HG02571 (cell line): ENCODE measurements at regions not wholly inside any gene's neighbourhood (a gene's known extent, or its start where the extent isn't known, plus 50 kb on each side); places are given as distances from the start of the nearest gene placed in this dataset.

ENCODE experiments used
- ATAC-seq: cut with Tn5 transposase; IDR thresholded peaks from one replicate; pipeline ENCODE4 v1.9.1; 2021; ENCODE audit warnings: mild to moderate bottlenecking, moderate library complexity; ENCODE audit not compliant: unreplicated experiment

DNA sequence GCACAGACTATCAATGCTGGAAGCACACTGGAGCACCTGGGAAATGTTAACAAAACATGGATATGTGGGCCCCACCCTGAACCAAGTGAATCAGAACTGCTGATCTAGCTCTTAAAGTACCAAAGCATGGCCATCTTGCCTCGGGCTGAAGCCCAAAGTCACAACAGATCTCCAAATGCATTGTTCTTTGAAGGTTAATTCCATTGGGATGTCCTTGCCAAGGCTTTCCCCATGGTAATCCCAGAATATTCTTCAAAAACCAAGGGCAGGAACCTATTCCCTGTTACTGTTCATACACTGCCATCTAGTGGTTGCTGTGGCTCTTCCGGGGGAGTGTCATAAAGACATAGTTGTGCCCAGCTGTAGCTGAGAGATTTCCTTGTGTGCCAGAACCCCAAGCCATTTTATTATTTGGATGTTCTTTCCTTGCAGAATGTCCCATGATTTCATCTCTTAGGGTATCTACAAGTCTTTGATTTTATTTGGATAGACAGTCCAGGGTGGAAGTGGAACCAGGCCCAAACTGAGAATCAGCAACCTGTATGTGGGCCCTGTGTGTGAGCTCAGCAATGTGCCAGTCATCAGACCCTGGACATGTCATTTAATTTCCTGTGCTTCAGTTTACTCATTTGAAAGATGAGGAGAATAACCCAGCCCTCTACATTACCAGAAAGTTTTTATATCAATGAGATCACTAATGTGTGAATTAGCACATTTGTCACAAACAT, 290.0 kb downstream of the ACTL7B start:
- no peak for ATAC-seq

DNA sequence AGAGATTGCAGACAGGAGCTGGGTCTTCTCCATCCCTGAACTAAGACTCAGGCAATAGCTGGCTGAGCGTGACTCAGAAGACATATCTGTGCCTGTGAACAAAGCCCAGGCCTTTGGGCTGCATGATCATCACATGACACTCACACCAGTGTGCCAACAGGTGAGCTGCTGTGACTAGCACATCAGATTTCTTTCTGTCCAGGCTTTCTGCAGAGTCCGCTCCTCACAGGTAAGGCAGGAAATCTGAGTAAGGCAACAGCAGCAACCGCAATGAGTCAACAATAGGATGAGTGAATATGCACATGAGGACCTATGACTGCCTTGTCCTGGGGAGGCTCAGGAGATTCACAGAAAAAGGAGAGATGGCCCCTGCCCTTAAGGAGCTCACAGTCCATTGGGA, 293.6 kb downstream of the ACTL7B start:
- ATAC-seq, result no peak

DNA sequence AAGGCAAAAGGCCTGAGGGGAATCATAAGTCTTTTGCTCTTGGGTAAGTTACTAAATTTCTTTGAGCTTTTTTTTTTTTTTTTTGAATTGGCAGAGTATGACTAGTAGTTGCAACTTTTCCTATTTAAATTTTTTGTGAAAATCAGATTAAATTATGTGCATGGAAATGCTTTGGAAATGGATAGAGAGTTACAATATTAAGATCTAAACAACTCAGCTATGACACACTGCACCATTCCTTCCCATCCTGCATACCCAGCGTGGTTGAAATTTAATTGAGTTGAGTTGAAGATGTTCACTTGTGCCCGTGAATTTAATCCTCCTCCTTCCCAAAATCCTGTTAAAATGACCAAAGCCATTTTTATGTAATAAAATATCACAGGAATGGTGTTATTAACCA, 296.4 kb downstream of the ACTL7B start:
- ATAC-seq, result no peak

DNA sequence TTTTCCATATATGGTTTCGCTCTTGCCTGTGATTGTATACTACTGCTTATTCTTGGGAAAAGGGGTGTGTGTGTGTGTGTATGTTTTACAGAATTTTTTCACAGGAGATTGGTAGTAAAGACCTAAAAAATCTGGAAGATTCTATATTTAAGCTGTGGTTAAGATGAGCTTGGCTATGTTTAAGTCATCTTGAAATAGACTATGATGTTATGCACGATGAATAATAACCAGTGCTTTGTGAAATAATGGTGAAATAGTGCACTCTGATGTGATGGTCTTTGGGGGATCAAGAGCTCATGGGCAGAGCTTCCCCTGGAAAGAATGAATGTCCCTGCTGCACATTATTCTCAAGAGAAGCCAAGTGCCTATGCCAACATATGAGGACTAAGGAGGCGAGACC, 301.0 kb downstream of the ACTL7B start:
- ATAC-seq, result no peak

DNA sequence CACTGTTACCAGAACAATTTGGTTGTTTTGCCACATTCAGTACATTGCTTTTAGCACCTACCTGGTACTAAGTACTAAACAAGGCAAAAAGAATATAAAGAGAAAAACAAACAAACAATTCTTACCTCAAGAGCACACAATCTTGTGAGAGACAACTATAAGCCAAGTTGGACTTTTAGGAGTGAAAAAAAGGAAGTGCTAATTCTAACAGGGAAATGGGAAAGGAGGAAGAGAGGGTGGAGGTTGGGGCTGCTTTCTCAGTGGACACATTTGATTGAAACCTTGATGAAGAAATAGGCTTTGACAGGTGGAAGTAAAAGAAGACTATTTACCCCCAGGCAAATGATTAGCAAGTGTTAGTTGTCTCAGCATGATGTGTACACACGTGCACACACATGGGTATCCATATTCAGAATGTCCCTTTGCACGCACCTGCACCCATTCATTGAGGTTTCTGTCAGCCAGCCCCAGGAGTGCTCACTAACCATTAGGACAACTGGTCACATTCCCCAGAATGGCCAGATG, 302.6 kb downstream of the ACTL7B start:
- no peak for ATAC-seq

DNA sequence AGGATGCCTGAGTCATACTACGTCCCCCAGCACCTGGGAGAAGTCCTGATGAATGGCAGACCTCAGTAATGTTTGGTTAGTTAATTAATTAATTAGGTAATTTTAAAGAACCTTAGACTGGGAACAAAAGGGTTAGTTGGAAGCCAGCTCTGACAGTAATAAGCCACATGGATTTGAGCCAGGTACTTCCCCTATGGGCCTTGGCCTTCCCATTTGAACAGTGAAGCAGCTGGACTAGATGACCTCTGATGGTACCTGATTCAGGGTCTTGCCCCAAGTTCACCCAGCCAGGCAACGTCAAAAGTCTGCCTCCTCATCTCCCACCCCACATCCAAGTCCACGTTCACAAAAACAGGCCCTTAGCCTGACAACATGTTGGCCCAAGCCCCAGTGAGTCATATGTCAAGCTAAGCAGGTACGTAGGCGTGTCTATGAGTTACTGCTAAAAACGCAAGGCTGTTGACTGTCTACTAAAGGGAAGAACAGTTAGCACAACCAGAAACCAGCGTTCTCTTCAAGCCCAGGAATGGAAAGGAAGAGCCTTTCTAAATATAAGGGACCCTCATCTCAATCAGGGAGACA, 303.2 kb downstream of the ACTL7B start:
- no peak for ATAC-seq

DNA sequence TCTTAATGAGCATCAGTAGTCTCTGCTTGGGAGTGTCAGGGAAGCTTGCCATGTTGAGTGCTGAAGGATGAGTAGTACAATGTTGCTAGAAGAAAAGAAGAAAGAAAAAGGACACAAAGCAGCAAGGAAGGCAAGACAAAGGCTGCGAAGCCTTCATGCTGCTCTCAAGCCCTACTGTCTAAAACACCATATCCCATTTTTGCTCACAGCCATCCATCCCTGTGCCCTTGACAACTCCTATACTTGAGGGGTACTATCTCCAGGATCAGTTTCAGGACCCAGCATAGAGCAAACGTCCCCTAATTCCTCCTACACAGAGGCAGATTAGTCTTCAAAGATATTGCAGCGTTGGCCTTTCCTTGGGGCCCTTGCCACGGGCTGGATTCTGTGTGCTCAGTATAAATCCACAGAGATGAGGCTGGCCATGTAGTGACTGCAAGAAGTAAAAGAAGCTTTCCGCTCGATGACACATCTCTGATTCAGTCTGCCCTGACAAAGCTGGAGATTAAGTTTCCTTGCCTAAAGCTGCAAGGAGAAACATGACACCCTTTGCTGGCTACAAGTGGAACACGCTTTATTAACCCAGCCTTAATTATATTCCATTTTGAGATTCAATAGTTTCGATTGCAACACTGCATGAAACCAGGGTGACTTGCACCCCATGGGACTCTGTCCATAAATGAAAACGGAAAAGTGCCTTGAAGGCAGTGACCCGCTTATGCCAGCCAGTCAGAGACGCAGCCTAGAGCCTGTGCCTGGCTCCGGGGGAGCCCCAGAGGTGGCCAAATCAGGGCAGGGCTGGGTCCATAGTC, 304.6 kb downstream of the ACTL7B start:
- no peak for ATAC-seq

DNA sequence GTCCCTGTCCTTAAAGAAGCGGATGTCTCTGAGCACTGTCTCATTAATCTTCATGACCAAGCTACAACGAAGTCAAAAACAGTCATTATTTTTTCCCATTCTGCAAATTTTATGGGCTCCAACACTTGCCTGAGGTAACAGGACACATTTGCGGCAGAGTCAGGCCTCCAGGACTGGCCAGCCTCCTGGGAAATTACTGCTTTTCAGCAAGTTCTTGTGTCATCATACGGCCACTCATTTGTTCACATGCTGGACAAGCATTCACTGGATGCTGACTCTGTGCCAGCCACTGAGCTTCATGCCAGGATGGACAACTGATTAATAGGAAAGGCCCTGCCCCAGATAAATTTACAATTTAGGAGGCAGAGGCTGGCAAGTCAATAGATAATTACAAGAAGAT, 305.7 kb downstream of the ACTL7B start:
- no peak for ATAC-seq

DNA sequence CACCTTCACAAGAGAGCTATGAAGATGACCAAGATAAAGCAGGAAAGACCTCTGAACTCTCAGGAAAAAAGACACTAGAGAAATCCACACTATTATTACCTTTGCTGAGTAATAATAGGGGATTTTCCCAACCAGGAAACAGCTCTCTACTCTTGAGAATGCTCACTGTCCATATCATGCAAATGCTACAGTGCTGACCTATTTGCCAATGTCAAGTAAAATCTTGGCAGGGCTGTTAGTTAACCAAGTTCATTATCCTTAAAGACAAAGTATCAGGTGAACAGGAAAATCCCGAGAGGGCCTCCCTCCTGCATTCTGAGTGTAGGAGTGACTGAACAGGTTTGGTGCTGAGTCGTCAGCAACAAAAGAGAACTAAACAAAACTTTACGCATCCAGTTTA, 306.6 kb downstream of the ACTL7B start:
- ATAC-seq, result no peak

DNA sequence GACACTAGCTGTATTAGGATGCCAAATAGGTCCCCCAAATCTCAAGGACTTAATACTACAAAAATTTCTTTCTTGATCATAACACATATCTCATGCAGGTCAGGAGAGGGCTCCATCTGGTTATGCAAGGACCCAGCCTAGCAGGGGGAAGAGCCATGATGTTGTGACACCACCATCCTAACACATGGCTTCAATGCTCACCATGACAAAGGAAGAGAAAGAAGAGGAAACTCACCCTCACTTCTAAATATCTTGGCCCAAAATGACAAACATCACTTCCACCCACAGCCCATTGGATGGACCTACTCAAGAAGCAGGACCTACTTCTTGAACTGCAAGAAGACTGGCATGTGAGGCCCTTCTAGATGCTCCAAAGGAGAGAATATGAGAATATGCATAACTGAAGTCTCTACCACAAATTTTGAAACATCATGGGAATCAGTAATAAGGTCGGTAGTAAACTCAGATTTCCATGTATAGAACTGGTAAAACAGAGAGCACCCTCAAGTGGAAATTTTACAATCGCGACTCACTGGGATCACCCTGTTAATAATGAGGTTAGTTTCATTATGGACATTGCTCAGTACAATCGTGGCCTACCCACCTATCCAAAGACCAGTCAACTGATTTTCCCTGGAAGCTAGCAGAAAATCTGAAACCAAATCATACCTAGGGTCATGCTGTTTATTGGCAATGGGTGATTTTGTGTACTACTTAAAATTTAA, 308.2 kb downstream of the ACTL7B start:
- ATAC-seq, result no peak

DNA sequence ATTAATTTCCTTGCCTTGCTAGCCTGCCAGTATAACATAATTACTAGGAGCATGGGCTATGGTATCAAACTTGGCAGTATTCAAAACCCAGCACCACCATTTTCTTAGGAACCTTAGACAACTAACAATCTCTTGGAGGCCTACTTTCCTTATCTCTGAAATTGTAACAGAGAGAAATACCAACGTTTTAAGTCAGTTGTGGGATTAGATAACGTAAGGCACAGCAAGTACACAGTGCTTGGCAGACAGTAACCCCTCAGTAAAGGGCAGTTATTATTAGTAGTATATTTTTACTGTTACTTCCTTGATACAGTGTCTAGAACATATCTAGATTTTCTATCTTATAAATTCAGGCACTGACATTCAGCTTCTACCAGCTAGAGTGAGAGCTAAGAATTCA, 309.6 kb downstream of the ACTL7B start:
- no peak for ATAC-seq

DNA sequence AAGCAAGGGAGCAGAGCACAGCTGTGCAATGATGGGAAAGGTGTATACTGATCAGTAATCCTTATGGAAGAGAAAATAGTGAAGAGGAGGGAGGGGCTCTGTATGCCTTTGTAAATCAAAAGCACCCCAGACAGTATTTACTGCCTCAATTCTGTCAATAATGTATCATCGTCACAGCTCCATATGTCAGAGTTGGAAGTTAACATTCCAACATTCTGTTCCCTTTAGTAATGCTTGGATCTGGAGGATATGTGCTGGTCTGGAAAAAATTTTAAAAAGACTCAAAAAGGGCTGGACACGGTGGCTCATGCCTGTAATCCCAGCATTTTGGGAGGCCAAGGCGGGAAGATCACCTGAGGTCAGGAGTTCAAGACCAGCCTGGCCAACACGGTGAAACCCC, 310.4 kb downstream of the ACTL7B start:
- no peak for ATAC-seq

DNA sequence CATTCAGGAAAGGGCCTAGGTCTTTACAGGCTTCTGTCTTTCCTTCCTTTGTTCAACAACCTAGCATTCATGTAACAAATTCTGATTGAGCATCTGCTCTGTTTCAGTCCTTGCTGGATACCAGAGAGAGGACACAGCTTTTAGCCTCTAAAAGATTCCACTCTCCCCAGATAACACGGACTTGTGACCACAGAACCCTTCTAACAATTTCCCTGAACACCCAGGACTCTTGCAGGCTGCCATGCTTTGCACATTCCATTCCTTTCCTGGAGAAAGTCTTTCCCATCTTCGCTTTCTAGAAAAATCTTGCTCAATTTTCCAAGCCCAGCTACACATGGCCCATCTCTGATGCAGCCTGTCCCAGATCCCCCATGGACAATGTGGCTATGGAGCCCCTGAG, 310.9 kb downstream of the ACTL7B start:
- no peak for ATAC-seq

DNA sequence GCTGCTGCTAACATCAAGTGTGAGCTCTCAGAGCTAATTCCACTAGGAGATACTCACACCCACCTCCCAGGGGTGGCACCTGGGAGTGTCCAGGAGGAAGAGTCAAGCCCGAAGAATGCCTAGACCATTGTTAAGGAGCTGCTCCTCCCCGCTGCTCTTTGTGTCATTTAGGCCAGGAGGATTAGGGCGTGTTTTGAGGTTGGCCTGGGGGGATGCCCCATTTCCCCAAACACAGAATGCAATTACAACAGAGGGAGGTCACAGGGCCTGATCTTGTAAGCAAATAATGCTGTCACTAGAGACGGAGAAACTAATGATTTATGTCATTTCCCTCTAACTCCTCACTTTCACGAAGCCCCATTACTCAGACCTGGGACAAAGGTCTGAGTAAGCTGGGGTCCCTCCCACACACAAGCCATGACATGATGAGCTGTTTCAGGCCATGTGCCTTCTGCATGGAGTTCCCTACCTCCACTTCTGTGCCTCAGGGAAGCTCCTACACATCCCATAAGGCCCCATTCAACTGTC, 312.5 kb downstream of the ACTL7B start:
- no peak for ATAC-seq

DNA sequence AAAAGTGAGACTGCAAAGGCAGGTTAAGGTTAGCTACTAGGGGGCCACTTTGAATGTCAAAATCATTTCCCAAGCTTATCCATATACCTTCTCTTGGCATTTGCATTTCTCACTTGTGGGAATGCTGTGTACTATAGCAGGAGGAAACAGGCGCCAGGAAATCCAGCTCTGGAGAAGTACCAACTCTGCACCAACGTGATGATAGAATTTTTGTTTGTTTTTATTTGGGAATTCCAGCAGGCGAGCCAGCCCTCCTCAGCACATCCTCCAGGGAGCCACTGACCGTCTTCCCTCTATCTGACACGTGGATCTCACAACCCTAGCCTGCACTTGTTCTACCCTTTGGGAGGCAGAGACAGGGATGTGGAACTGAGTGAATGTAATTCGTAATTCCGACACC, 318.0 kb downstream of the ACTL7B start:
- no peak for ATAC-seq

DNA sequence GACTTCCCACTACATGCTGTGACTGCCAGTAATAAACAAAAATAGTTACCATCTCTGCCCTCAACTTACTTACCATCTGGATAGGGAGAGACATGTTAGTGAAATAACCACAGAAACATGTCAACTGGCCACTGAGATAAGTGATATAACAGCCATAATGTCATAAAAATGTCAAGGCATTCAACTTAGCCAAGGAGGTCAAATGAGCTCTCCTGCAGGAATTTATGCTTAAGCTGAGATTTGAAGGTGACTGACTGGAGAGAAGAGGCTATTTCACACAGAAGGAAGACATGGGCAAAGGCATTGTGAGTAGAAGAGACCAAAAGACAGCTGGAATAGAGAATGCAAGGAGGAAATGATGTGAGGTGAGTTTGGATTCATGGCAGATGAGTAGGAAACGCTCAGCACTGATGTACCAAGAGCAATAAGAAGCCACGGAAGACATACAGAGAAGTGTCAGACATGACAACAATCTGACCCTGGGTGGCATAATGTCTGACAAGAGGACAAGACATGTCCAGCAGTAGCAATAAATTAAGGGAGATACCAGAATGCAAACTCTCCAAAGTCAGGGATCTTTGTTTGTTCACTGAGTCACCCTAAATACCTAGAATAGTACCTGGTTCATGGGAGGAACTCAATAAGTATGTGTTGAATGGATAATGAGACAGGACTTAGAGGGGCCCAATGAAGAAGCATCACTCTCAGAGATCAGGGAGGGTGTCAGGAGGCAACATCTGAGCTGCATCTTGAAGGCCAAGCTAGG, 318.8 kb downstream of the ACTL7B start:
- ATAC-seq, result no peak

DNA sequence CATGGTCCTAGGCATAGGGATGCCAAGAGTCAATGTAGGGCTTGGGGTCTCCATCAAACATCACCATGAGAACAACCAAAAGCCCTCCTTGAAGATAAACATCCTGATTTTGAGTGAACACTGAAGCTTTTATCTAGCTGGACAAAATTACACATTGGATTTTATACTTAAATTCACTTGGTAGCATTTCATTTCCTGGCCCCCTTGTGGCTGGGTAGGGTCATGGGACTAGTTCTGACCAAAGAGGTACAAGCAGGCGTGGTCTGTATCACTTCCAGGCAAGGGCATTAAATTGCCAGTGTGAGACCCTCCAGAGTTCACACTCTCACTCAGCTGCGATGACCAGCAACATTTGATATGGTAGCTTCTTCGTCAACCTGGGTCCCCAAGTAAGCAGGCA, 320.3 kb downstream of the ACTL7B start:
- no peak for ATAC-seq

DNA sequence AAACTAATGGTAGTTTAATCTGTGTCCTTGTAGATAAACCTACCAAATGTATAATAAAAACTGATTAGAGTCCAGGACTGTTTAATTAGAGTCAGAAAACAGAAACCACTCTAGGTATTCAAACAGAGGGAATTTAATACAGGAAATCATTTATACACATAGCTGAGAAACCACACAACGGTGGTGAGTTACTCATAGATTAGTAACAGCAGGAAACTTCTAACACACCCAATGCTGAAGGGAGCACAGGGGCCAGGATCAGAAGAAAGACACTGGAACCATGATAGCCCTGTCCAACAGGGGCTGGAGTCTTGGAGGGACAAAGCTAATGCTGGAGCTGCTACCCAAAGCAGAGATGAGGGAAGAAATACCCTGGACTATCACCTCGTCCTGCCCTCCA, 321.0 kb downstream of the ACTL7B start:
- ATAC-seq, result no peak

DNA sequence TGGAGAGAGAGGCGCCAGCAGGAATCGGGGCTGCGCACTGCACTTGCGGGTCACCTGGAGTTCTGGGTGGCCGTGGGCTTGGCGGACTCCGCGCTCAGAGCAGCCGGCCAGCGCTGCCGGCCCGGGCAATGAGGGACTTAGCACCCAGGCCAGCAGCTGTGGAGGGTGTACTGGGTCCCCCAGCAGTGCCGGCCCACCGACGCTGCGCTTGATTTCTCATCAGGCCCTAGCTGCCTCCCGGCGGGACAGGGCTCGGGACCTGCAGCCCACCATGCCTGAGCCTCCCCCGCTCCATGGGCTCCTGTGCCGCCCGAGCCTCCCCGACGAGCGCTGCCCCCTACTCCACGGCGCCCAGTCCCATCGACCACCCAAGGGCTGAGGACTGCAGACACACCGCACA, 325.6 kb downstream of the ACTL7B start:
- no peak for ATAC-seq

DNA sequence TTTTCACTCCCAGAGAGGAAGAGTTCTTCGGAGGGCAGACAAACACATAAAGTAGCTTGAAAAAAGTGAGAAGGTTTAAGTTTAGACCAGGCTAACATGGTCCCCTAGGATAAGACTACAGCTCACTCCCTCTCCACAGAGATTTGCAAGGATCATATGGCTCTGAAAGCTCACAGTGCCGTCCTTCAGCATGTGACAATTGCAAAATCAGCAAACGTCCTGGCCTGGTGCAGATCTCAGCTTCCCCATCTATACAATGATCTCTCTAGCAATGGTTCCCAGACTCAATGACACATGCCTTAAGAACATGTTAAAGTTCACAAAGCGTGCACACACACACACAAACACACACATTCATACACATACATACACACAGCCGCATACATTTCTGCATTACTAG, 327.6 kb downstream of the ACTL7B start:
- no peak for ATAC-seq
